NCI-H2081 treated with DMSO at 0.1 percent for 48 hours (cell line): ENCODE measurements at regions not wholly inside any gene's neighbourhood (a gene's known extent, or its start where the extent isn't known, plus 50 kb on each side); places are given as distances from the start of the nearest gene placed in this dataset.

Source experiments
- DNase-seq: peaks from one replicate; lab custom pipeline; 2025; lab: John Stamatoyannopoulos, UW

DNA sequence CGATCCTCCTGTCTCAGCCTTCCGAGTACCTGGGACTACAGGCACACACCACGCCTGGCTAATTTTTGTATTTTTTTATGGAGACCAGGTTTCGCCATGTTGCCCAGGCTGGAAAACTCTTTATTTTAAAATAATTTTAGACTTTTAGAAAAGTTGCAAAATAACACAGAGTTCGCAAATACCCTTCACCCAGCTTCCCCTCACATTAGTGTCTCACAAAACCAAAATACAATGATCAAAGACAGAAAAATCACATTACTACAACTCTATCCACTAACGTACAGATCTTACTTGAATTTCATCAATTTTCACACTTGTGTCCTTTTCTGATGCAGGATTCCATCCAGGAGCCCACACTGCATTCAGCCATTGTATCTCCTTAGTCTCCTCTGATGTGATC is 58.8 kb upstream of the ERRFI1 start:
- DNase-seq = no peak

DNA sequence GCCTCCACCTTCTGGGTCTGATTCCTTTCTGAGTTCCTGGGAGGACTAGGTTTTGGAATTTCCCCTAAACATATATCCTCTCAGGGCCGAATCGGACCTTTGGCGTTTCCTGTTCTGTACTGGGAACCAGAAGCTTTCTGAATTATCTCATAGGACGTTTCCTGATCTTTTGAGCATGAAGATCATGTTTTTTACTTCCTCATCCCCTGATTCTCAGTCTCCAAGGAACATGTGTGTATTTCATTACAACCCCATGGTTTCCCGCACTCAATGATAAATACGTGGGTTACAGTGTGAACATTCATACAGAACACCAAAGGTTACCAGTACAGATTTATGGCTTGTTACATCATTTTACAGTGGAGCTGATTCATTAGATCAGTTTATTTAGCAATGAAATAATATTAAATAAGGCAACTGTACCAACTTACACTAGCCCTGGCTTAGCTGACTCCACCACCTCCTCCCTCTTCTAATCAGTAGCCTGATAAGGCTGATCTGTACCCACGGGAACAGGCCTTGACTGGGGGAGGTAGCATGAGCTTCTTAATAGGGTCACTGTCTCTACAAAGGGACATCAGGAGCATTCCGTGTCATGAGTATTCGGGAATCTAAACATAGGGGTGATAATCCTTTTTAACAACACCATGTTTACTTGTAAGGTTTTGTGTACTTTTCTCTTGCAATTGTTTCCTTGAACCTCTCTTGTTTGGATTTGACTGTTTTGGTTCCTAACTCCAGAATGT is 57.8 kb upstream of the ERRFI1 start:
- no peak for DNase-seq

DNA sequence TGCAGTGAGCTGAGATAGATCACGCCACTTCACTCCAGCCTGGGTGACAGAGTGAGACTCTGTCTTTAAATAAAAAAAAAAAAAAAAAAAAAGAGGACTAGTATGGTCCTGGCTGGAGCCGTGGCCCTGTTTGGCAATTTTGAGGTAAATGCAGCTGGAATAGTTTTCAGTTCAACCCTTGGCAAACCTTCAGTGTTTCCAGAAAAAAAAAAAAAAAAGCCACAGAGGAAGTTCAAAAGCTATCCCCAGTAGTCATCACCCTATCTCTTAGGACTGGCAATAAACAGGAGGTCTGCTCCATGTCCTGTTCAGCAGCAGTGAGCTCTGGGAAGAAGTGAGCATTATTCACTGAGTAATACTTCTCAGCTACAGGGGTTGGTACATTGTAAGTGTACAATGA is 56.8 kb upstream of the ERRFI1 start:
- DNase-seq = no peak

DNA sequence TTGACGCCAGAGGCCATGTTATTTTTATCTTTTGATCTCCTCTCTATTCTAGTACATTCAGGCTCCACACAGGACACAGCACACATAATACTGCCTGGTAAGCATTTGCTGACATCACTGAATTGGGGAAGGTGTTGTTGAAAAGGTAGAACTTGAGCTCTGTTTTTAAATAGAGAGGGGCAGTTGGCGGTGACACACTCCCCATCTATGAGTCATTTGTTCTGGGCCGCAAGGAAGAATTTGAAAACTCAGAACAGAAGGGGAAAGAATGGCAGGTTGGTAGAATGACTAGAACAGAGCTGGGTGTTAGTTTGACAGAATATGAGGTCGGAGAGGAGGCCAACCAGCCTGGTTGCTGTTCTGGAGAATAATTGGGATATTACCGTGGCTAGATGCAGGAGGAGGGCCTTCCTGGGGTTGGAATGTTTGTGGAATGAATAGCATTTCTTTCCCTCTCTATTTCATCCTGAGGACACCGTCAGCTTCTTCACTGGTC is 52.1 kb upstream of the ERRFI1 start:
- DNase-seq = no peak

DNA sequence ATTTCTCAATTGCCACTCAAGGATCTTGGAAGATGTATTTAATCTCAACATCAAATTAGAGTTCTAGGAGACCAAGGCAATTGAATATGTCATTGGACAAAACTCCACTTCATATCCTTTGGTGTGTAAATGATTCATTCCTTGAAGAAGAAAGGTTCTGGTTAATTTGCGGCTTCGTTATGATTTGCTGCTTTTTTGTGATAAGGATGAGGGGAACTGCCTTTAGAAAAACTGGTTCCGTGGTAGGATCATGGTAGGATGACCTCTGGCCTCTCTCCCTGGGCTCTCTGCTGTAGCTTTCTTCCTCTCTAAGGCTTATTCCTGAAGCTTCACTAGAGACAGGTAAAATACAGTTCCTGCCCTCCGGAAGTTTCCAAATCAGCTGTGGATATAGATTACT is 51.5 kb upstream of the ERRFI1 start:
- no peak for DNase-seq

DNA sequence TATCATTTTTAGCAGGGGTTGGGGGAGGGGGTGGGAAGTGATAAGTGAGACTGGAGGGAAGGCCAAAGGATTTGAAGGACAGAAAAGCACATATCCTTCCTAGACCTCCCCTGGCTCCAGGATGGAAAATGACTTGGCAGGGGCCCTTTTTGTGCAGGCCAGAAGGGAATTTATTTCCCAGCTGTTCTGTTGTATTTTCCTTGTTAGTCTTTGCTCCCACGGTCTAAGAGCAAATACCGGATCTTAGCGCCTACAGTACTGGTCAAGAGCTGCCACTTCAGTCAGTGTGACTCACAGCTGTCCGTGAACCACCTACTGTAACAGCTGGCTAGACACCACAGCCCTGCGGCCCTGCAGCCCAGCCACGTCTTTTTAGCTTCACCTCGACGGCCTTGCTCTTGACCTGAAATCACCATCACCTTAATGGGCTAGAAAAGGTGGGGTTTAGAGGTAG is 51.0 kb upstream of the ERRFI1 start:
- no peak for DNase-seq

DNA sequence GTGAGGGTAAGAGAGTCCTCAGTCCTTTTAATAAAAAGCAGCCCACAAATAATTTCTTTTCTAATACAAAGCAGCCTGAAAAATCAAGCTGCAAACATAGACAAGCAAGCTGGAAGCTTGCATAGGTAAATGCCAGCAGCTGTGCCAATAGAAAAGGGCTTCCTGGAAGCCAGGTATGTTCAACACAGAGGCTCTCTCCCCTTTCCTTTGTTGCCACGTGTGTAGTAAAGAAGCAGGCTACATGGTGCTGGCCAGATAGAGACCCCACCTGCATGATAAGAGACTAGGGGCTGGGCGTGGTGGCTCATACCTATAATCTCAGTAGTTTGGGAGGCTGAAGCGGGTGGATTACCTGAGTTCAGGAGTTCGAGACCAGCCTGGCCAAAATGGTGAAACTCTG is 50.1 kb upstream of the ERRFI1 start:
- no peak for DNase-seq
